HG03175 (cell line): ENCODE measurements at regions not wholly inside any gene's neighbourhood (a gene's known extent, or its start where the extent isn't known, plus 50 kb on each side); places are given as distances from the start of the nearest gene placed in this dataset.
"Not testable (repeated sequence)": the region's sequence is repeated elsewhere in the genome, so short reads cannot be mapped to it uniquely, and the experiment has no call there.

Experiments used
- ATAC-seq: cut with Tn5 transposase; IDR thresholded peaks from one replicate; pipeline ENCODE4 v1.9.1; 2021; ENCODE audit warnings: mild to moderate bottlenecking, moderate library complexity; ENCODE audit not compliant: unreplicated experiment

DNA sequence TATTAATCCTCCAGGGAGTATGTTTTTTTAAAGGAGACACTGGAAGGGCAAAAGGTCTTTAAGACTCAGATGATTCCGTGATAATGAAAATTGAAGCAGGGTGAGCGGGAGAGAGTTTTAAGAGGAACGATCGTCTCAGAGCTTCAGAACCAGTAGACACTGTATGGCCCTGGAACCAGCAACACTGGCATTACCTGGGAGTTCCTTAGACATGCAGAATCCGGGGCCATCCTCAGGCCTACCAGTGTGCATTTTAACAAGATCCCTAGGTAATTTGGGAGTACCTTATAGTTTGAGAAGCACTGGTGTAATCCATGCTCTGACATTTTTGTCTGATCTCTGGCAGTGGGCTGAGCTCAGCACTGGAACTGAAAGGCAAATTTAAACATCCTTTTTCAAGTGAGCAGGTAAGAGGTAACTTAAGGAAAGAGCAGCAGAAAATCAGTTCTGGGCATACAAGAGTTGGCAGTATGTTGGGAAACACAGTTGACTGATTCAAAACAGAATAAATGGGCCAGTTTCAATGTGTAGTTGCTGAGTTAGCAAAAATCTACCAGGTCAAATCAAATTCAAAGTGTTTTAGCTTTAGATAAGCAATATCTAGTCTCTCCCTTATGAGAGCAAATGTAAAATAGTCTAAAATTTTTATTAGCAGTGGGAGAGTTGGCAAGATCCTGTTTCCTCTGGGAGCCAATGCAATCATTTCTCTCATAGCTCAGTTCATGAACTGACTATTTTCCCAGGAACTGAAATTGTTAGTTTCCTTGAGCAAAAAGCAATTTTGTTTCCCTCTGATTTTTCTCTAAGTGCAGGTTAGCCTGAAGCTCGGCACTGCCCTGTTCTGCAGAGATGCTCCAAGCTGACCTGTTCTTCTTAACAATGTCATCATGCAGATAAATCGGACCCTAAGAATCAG lies 97.2 kb upstream of the ELMO1 start:
- ATAC-seq, result no peak

DNA sequence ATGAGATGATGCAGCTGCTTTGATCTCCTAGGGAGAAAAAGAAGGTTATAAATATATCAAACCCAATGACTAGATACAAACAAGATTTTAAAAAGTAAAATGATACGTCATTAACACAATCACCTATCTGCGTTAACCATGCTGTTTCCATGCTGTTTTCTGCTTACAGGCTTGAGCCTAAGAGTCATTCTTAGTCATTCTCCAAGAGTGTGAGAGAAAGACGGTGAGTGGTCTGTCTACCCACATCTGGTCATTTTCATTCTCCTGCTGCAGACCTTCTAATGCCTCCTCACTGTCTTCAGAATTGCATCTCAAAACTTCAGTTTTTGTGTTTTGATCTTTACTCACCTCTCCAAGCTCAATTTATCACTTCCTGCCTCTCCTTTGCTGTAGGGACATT lies 98.0 kb upstream of the ELMO1 start:
- ATAC-seq, result no peak

GRCh38 chr7:37549076-37549931 lies 100.6 kb upstream of the ELMO1 start:
- no peak for ATAC-seq

DNA sequence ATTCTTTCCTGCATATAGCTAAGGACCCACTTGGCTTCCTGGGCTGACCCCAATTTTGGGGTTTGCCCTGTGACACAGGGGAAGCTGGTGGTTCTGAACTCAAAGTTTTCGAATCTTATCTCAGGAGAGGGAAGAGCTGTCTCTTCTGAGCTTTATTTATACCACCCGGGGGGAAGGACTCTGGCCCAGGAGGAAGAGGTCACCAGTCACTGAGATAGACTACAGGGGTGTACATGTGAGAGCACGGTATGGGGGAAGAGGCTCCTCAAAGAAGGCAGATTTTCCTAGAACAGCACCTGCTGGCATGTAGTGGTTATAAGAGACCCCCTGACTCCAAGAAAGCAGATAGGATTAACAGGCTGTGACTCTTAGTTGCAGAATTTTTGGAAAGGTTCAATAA lies 101.8 kb upstream of the ELMO1 start:
- no peak for ATAC-seq

GRCh38 chr7:37550872-37551271 lies 102.2 kb upstream of the ELMO1 start:
- no peak for ATAC-seq

DNA sequence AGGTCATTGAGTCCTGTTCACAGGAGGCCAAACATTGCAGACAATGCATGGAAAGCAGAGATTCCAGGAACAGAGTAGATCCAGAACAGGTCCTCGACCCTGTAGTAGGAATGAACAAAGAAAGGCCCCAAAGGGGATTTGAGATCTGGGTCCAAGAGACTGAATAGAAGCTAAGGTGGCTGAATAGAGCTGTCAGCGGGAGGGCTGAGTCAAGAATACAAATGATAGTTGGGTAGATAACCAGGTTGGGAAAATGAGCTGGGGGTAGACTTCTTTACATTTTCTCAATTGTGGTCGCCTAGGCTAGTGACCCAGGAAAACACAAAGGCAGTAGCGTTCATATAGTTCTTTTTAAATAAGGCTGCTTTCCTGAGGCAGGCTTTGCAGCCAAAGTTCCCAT lies 103.4 kb upstream of the ELMO1 start:
- ATAC-seq, result no peak

DNA sequence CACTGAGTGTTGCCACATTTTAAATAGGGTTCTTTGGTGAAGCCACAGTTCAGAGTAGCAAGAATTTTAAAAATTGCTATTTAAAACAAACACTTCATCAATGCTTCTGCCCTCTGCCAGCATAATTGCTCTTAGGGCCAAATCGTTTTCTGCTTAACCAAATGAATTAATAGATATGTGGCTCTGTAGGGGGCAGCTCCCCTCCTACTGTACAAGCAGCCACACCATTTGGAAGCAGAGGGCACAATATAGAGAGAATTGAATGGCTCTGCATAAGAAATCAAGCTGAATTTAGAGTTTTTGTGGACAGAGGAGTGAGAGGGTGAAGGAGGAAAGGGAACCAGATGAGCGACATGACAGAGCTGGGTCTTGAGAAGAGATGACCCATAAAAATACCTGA lies 103.8 kb upstream of the ELMO1 start:
- ATAC-seq, result not testable (repeated sequence)

DNA sequence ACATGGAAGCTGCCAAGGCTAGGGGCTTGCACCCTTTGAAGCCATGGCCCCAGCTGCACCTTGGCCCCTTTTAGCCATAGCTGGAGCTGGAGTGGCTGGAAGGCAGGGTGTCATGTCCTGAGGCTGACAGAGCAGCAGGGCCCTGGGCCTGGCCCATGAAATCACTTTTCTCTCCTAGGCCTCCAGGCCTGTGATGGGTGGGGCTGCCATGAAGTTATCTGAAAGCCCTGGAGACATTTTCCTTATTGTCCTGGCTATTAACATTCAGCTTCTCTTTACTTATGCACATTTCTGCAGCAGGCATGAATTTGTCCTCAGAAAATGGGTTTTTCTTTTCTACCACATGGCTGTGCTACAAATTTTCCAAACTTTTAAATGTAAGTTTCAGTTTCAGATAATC lies 106.9 kb upstream of the ELMO1 start:
- no peak for ATAC-seq

GRCh38 chr7:37557571-37558209 lies 109.0 kb upstream of the ELMO1 start:
- ATAC-seq, result no peak

- ATAC-seq, result no peak
Observed at GRCh38 chr7:37558320-37559096, 109.8 kb upstream of the ELMO1 start.

DNA sequence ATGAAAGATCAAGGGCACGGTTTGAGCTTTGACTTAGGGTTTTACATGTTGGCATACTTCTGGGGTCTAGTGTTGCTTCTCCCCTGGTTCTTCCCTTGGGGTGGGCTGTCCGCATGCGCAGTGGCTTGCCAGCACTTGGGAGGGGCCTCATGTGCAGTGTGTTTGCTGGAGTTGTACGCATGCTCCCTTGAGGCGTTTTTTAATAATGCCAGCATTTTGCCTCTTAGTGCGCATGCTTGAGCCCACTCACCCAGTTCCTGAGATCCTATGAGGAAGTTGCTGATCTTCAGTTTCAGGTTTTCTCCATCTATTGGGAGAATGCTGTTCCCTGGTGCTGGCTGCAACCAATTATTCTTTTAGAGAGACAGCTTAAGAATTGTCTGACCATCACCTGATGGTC lies 113.4 kb upstream of the GPR141 start:
- no peak for ATAC-seq

DNA sequence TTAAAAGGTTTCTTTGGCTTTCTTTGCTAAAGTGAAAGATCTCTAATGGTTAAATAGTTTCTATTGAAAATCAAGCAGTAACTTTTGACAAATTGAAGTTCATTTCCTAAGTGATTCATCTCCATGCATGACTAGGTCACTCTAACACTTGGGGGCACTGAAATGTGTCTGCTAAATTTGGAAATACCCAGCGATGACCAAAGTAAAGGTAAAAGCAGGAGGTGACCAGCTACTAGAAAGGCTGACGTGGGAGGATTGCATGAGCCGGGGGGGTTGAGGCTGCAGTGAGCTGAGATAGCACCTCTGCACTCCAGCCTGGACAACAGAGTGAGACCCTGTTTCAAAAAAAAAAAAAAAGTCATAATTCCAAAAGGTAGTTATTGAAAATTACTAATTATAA lies 111.8 kb upstream of the GPR141 start:
- no peak for ATAC-seq

GRCh38 chr7:37577412-37577811 lies 106.2 kb upstream of the GPR141 start:
- no peak for ATAC-seq

DNA sequence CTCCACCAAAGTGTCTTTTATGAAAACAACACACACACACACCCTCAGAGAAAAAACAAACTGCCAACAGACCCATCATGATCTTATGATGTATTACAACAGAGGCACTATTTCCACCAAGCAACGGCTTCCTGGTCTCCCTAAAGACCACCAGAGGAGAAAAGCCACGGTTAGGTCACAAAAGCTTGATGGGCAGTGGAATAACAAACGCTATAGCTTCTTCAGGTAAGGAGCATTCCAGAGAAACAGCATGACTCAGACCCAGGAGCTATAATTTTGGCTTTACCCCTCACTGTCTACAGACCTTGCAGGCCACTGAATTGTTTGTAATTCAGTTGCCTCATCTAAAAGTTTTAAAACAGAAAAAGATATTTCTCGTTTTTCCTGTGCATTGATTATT lies 105.7 kb upstream of the GPR141 start:
- no peak for ATAC-seq

GRCh38 chr7:37578350-37578749 lies 105.2 kb upstream of the GPR141 start:
- no peak for ATAC-seq

DNA sequence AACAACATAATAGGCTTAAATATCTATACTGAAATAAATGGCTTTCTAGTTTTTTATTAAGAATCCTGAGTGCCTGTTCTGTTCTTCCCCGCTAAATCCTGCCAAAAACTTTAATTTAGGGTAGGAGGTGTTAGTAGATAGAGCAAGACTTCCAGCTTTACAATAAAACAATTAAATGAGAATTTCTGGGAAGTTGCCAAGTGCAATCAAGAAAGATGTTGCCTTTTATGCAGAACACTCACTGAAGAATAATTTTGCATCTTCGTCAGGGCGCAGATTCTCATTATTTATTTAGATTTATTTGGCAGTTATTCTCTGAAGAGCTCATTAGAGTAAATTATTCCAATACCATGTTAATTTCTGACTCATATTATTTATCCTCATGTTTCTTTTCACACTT lies 103.2 kb upstream of the GPR141 start:
- no peak for ATAC-seq

DNA sequence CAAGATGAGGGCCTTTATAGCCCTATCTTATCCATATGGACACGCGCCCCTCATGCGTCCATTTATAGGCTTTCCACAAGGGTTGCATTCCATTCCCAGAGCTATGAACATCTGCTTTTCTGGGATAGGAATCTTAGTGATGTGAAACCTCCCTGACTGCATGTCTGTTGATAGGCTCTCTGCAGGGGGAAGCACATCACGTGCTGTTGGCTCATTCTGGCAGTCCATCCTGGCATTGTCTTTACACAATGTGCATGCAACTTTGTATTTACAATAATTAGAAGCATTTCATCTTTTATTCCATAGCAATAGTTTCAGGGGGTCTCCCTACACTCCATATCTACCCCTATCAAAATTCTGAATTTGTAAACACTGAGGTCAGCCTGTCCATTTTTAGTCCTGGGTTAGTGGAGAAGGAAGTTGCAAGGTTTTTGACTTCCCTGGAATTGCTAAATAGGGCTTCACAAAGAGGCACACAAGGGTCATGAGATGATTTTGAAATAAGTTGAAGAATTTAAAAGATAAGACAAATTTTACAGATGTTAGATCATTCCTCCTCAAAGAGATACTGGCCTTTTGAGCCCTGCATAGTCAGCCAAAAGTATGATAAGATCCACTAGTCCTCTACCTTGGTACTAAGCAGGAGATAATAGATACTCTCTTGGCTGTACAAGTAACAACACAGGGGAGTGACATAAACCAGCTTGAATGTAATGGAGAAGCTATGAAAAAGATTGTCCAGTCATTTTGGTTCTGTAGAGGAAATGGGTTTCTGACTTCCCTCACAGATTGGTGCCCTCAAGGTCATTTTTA lies 98.7 kb upstream of the GPR141 start:
- ATAC-seq, result not testable (repeated sequence)

GRCh38 chr7:37590824-37591223 lies 92.7 kb upstream of the GPR141 start:
- no peak for ATAC-seq

DNA sequence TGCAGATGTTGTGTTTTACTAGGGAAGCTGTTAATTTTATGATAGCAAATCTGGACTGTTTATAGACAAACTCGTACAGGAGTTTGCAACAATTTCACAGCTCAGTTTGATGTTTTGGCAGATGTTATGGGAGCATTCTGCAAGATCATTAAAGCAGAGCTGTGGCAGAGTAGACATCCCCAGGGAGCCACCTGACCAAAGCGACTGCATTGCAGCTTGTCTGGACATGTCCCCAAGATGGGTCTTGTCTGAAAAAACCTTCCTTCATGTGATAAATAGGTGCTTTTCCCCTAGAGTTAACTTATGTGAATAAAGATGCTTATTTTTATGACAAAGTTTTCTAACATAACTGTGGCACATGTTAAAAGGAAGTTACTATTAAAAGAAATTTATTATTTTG lies 91.2 kb upstream of the GPR141 start:
- ATAC-seq, result no peak

DNA sequence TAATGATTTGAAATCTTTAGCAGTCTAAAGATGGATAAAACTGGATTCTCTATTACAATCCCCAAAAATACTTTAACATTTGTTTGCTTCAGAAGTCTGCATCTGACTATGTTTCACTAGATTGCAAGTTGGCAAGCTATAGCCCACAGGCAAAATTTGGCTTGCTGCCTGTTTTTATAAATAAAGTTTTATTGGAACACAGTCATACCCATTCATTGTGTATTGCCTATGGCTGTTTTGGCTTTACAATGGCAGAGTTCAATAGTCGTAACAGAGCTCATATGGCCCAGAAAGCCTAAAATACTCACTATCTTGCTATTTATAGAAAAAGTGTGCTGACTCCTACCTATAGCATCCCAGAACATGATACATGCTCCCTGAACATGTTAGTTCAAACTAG lies 89.0 kb upstream of the GPR141 start:
- no peak for ATAC-seq
